H1 (cell line): ENCODE measurements at regions not wholly inside any gene's neighbourhood (a gene's known extent, or its start where the extent isn't known, plus 50 kb on each side); places are given as distances from the start of the nearest gene placed in this dataset.

ENCODE experiments used
- CBX8 ChIP-seq: fragments of 300-800, 300-1000 bp; sonication (generic); IDR thresholded peaks from 2 replicates; pipeline ENCODE4 v1.7.1; 2016; ENCODE audit warnings: low read depth, low read length, borderline replicate concordance
- CHD7 ChIP-seq: fragments of 300-600 bp; sonication (generic); IDR thresholded peaks from 2 replicates; pipeline ENCODE4 v1.7.1; 2012; ENCODE audit warnings: low read length, moderate library complexity, mild to moderate bottlenecking, inconsistent platforms; ENCODE audit not compliant: insufficient replicate concordance
- CREB1 ChIP-seq: IDR thresholded peaks from 2 replicates; pipeline ENCODE4 v1.6.1; 2012; ENCODE audit warnings: inconsistent platforms
- E2F6 ChIP-seq: IDR thresholded peaks from 2 replicates; pipeline ENCODE4 v1.6.1; 2012; ENCODE audit warnings: inconsistent platforms
- FOSL1 ChIP-seq: IDR thresholded peaks from 2 replicates; pipeline ENCODE4 v1.6.1; 2011; ENCODE audit warnings: mild to moderate bottlenecking, low read depth, low read length, moderate library complexity; ENCODE audit not compliant: insufficient read depth
- JUND ChIP-seq: IDR thresholded peaks from 2 replicates; pipeline ENCODE4 v1.6.1; 2011; ENCODE audit warnings: mild to moderate bottlenecking, improper control_type of control experiment, low read length
- SIX5 ChIP-seq: IDR thresholded peaks from 2 replicates; pipeline ENCODE4 v1.6.1; 2011; ENCODE audit warnings: mild to moderate bottlenecking, low read depth, low read length

GRCh38 chr13:63684822-63685221 is 2269.2 kb upstream of the PCDH20 start (continued):
- no peak for TF ChIP-seq E2F6
- no peak for TF ChIP-seq JUND
- TF ChIP-seq CHD7 = no peak
- TF ChIP-seq FOSL1 = no peak
- no peak for TF ChIP-seq SIX5
- no peak for TF ChIP-seq CREB1
- TF ChIP-seq CBX8 = no peak
